ENCODE measurements at regions not wholly inside any gene's neighbourhood (a gene's known extent, or its start where the extent isn't known, plus 50 kb on each side); places are given as distances from the start of the nearest gene placed in this dataset.

- DNase-seq (ENCODE audit: low spot score) (no peak), FAIRE-seq (no peak), ATAC-seq (no peak)
- no TSS peak for BruUV-seq (replicated peaks)
- 0% methylated on average over 1 of the region's 1 CpG for WGBS (ENCODE audit: low lambda C conversion rate)
- Histone ChIP-seq H3K27ac (ENCODE audit: extremely low read length, insufficient read depth, low read length) (no peak overlapping the region), H2AFZ (ENCODE audit: low read length) (no peak overlapping the region), H3K9ac (ENCODE audit: insufficient read depth, low read depth, low read length) (no peak overlapping the region), H3K9me3 (ENCODE audit: low read length) (no peaks in the 10 kb centered on the region), H3K4me3 (replicated peaks in 1 of 3; ENCODE audit: insufficient read depth in 1 of 3, low read depth in 2 of 3, low read length in 3 of 3) (no peak overlapping the region), H3K27me3 (ENCODE audit: control insufficient read depth in 1 of 2, insufficient read depth in 2 of 2, low read length in 2 of 2) (no peaks in the 10 kb centered on the region), H4K20me1 (ENCODE audit: insufficient read depth, low read length) (no peaks in the 10 kb centered on the region), H3K4me1 (ENCODE audit: insufficient read depth, low read length) (no peaks in the 10 kb centered on the region), H3K4me2 (ENCODE audit: low read depth, low read length) (no peak overlapping the region), H3K79me2 (ENCODE audit: insufficient read depth, low read length) (no peaks in the 10 kb centered on the region), H3K36me3 (replicated peaks in 1 of 2; ENCODE audit: control insufficient read depth in 1 of 2, insufficient read depth in 2 of 2, low read length in 2 of 2) (no peaks in the 10 kb centered on the region)
- ChIA-PET POLR2A (no interaction called here), CTCF (ENCODE audit: low intra/inter-chr PET ratio, low total read pairs) (no interaction called here)
- intact Hi-C loops (cut with micrococcal nuclease; ENCODE audit: unreplicated experiment): no loop called here
- in situ Hi-C loops (cut with HindIII; ENCODE audit: extremely low pct_ligation_motif_present, low pct_unique_long_range_greater_than_20kb): no loop called here
- TF ChIP-seq XRCC5 (optimal IDR thresholded peaks at IDR 0.05; ENCODE audit: low read length) (no peak), ATF7 (IDR thresholded peaks at IDR 0.05) (peak; percentile 71), ATF7 (CRISPR knock-in tag; IDR thresholded peaks at IDR 0.05) (no peak), BCL6 (CRISPR knock-in tag; IDR thresholded peaks at IDR 0.05) (no peak), AHDC1 (CRISPR knock-in tag; IDR thresholded peaks at IDR 0.05; ENCODE audit: borderline replicate concordance) (no peak), CREB1 (IDR thresholded peaks at IDR 0.05) (peak; percentile 85), CREB1 (CRISPR knock-in tag; IDR thresholded peaks at IDR 0.05) (no peak), AKNA (CRISPR knock-in tag; IDR thresholded peaks at IDR 0.05; ENCODE audit: borderline replicate concordance) (no peak), ZNF460 (CRISPR knock-in tag; IDR thresholded peaks at IDR 0.05; ENCODE audit: borderline replicate concordance) (no peak), ZSCAN9 (CRISPR knock-in tag; IDR thresholded peaks at IDR 0.05; ENCODE audit: borderline replicate concordance) (no peak), ZNF160 (CRISPR knock-in tag; IDR thresholded peaks at IDR 0.05) (no peak), SNRNP70 (IDR thresholded peaks at IDR 0.05; ENCODE audit: low read depth, low read length) (no peak), PBX3 (CRISPR knock-in tag; IDR thresholded peaks at IDR 0.05; ENCODE audit: borderline replicate concordance) (no peak), GZF1 (CRISPR knock-in tag; IDR thresholded peaks at IDR 0.05) (no peak), GPN1 (CRISPR knock-in tag; IDR thresholded peaks at IDR 0.05; ENCODE audit: borderline replicate concordance) (no peak)
Measured at GRCh38 chr14:87834594-87834993, 158.4 kb downstream of the GALC start.
